ENCODE measurements at regions not wholly inside any gene's neighbourhood (a gene's known extent, or its start where the extent isn't known, plus 50 kb on each side); places are given as distances from the start of the nearest gene placed in this dataset.

GRCh38 chr11:15493921-15494620 lies 379.3 kb downstream of the INSC start:
- TF ChIP-seq POLR2A (IDR thresholded peaks at IDR 0.05; ENCODE audit: insufficient read depth in 1 of 2, low read depth in 2 of 2, low read length in 2 of 2) (no peak), ZFP1 (CRISPR knock-in tag; IDR thresholded peaks at IDR 0.05) (no peak), ZNF703 (CRISPR knock-in tag; IDR thresholded peaks at IDR 0.05; ENCODE audit: borderline replicate concordance) (no peak), CTCF (CRISPR knock-in tag; IDR thresholded peaks at IDR 0.05) (no peak), HOXA7 (CRISPR knock-in tag; IDR thresholded peaks at IDR 0.05) (no peak), PBX3 (CRISPR knock-in tag; IDR thresholded peaks at IDR 0.05; ENCODE audit: borderline replicate concordance) (no peak), TFE3 (CRISPR knock-in tag; IDR thresholded peaks at IDR 0.05) (no peak), HDAC6 (IDR thresholded peaks at IDR 0.05; ENCODE audit: low read depth, low read length) (no peak), CBX1 (IDR thresholded peaks at IDR 0.05; ENCODE audit: low read depth) (no peak), FOXK1 (CRISPR knock-in tag; IDR thresholded peaks at IDR 0.05; ENCODE audit: borderline replicate concordance, low read depth) (no peak), ZNF24 (IDR thresholded peaks at IDR 0.05) (no peak), U2AF2 (IDR thresholded peaks at IDR 0.05; ENCODE audit: low read depth, low read length) (no peak), GABPB1 (CRISPR knock-in tag; IDR thresholded peaks at IDR 0.05) (no peak)
